ENCODE measurements at regions not wholly inside any gene's neighbourhood (a gene's known extent, or its start where the extent isn't known, plus 50 kb on each side); places are given as distances from the start of the nearest gene placed in this dataset.

DNA sequence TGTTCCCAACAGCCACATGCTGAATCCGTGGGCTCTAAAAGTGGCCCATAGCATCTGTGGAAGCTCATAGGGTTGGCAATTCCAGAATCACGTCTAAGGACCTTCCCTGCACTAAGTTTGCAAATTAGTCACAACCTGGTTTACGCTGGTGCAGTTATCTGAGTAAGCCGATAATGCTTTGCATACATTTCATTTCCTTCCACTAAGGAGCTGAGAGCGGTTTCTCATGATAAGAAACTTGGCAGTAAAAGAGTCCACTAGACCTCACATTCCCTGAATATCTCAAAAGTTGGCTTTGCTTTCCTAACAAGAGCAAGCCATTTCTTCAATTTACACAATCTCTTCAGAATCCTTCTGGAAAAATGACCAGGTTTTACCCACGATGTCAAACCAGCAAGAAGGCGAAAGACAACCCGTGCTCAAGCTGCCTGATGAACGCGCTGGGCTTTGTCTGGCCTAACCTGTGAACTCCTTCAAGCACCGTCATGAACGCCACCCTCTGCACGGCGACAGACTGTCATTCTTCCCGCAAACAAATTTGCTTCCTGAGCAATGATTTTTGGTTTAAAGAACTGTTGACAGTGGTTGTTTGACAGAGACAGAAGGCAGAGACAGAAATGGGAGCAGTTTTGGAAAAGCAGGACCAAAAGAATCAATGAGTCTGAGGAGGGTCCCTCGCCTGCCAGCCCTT is 73.0 kb upstream of the COPS8 start:
- H3K79me2 ChIP-seq (ENCODE audit: low read depth), result no peaks in the 10 kb centered on the region
- peak in 1 of 2 experiments; percentile 42 for DNase-seq
- CTCF ChIA-PET, result no interaction called here
- no TSS peak for BruUV-seq (replicated peaks)
- H3K36me3 ChIP-seq (ENCODE audit: low read depth), result no peaks in the 10 kb centered on the region
- POLR2A ChIA-PET (ENCODE audit: unreplicated experiment), result no interaction called here
- H3K9me2 ChIP-seq (ENCODE audit: insufficient read depth), result no peaks in the 10 kb centered on the region
- H3K27me3 ChIP-seq (ENCODE audit: insufficient read depth, low read depth), result peaks cover 73% of the 10 kb centered on the region
- no peak overlapping the region for H3K4me3 ChIP-seq
- no peak for TF ChIP-seq EZH2 (IDR thresholded peaks at IDR 0.05; ENCODE audit: low read depth)
- TF ChIP-seq, protein P1, sequence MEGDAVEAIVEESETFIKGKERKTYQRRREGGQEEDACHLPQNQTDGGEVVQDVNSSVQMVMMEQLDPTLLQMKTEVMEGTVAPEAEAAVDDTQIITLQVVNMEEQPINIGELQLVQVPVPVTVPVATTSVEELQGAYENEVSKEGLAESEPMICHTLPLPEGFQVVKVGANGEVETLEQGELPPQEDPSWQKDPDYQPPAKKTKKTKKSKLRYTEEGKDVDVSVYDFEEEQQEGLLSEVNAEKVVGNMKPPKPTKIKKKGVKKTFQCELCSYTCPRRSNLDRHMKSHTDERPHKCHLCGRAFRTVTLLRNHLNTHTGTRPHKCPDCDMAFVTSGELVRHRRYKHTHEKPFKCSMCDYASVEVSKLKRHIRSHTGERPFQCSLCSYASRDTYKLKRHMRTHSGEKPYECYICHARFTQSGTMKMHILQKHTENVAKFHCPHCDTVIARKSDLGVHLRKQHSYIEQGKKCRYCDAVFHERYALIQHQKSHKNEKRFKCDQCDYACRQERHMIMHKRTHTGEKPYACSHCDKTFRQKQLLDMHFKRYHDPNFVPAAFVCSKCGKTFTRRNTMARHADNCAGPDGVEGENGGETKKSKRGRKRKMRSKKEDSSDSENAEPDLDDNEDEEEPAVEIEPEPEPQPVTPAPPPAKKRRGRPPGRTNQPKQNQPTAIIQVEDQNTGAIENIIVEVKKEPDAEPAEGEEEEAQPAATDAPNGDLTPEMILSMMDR (conservative IDR thresholded peaks at IDR 0.05), result no peak
- intact Hi-C loops (cut with micrococcal nuclease; ENCODE audit: unreplicated experiment), result no loop called here
- no peaks in the 10 kb centered on the region for H3F3A ChIP-seq (ENCODE audit: insufficient read depth, low read depth)
- no peaks in the 10 kb centered on the region for H3K9me3 ChIP-seq (ENCODE audit: insufficient read depth, low read depth)
- no peaks in the 10 kb centered on the region for H4K20me1 ChIP-seq (ENCODE audit: insufficient read depth)
- no peaks in the 10 kb centered on the region for H3K4me1 ChIP-seq (replicated peaks; ENCODE audit: insufficient read depth)
- H3K27ac ChIP-seq, result no peak overlapping the region
- no peak overlapping the region for H2AFZ ChIP-seq
- H3K4me2 ChIP-seq, result no peak overlapping the region

- Histone ChIP-seq H3K4me1 (replicated peaks; ENCODE audit: insufficient read depth) (no peaks in the 10 kb centered on the region), H4K20me1 (ENCODE audit: insufficient read depth) (no peaks in the 10 kb centered on the region), H3K9me2 (ENCODE audit: insufficient read depth) (no peaks in the 10 kb centered on the region), H3K4me2 (no peak overlapping the region), H3K27me3 (ENCODE audit: insufficient read depth, low read depth) (peaks cover 60% of the 10 kb centered on the region), H3K9me3 (ENCODE audit: insufficient read depth, low read depth) (no peaks in the 10 kb centered on the region), H3F3A (ENCODE audit: insufficient read depth, low read depth) (no peaks in the 10 kb centered on the region), H3K4me3 (no peak overlapping the region), H2AFZ (no peak overlapping the region), H3K27ac (no peak overlapping the region), H3K79me2 (ENCODE audit: low read depth) (no peaks in the 10 kb centered on the region), H3K36me3 (ENCODE audit: low read depth) (no peaks in the 10 kb centered on the region)
- ChIA-PET CTCF (no interaction called here), POLR2A (ENCODE audit: unreplicated experiment) (interaction anchor here (0.6 kb wide), 1 partner anchor 18 kb away, joined by 4 read pairs; no protein-coding TSS in a partner anchor)
- intact Hi-C loops (cut with micrococcal nuclease; ENCODE audit: unreplicated experiment), result no loop called here
- BruUV-seq (replicated peaks), result no TSS peak
- TF ChIP-seq EZH2 (IDR thresholded peaks at IDR 0.05; ENCODE audit: low read depth), result no peak
- TF ChIP-seq, protein P1 (conservative IDR thresholded peaks at IDR 0.05), result no peak
- no peak for DNase-seq
These were observed 69.4 kb upstream of the COPS8 start for GRCh38 chr2:237016121-237016915.

DNA sequence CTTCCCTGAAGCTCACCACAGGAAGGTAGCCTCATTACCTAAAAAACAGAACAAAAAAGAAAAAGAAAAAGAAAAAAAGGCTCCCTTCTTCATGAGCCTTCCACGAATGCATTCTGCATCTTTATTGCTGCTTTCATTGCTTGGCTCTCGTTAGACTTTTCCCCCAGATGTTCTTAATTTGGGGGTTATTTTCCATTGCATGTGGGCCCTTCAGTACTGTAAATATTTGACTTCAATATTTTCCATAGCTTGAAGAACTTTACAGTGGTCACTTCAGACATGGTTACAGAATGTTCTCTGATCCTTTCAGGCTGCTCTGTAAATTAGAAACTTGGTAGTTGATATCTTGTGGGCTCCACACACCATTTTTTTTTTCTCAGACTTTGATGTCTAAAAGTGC is 65.6 kb upstream of the COPS8 start:
- ChIA-PET POLR2A (ENCODE audit: unreplicated experiment) (no interaction called here), CTCF (no interaction called here)
- DNase-seq, result no peak
- intact Hi-C loops (cut with micrococcal nuclease; ENCODE audit: unreplicated experiment), result no loop called here
- no TSS peak for BruUV-seq (replicated peaks)
- H2AFZ ChIP-seq, result no peak overlapping the region
- no peak for TF ChIP-seq EZH2 (IDR thresholded peaks at IDR 0.05; ENCODE audit: low read depth)
- TF ChIP-seq, protein P1 (conservative IDR thresholded peaks at IDR 0.05), result no peak
- H3K36me3 ChIP-seq (ENCODE audit: low read depth), result no peaks in the 10 kb centered on the region
- H3K4me2 ChIP-seq, result no peak overlapping the region
- H3K4me1 ChIP-seq (replicated peaks; ENCODE audit: insufficient read depth), result 0 out of 2 replicates have a peak, but pooled peaks cover 4% of the 10 kb centered on the region
- no peaks in the 10 kb centered on the region for H3K9me2 ChIP-seq (ENCODE audit: insufficient read depth)
- H3F3A ChIP-seq (ENCODE audit: insufficient read depth, low read depth), result no peaks in the 10 kb centered on the region; the same call in 1 of the 2 replicates
- H3K79me2 ChIP-seq (ENCODE audit: low read depth), result no peaks in the 10 kb centered on the region
- no peaks in the 10 kb centered on the region for H4K20me1 ChIP-seq (ENCODE audit: insufficient read depth)
- no peak overlapping the region for H3K27ac ChIP-seq
- H3K9me3 ChIP-seq (ENCODE audit: insufficient read depth, low read depth), result peaks cover 4% of the 10 kb centered on the region; the same call in 1 of the 2 replicates
- no peak overlapping the region for H3K4me3 ChIP-seq
- H3K27me3 ChIP-seq (ENCODE audit: insufficient read depth, low read depth), result peaks cover 28% of the 10 kb centered on the region
